ENCODE measurements at regions not wholly inside any gene's neighbourhood (a gene's known extent, or its start where the extent isn't known, plus 50 kb on each side); places are given as distances from the start of the nearest gene placed in this dataset.

DNA sequence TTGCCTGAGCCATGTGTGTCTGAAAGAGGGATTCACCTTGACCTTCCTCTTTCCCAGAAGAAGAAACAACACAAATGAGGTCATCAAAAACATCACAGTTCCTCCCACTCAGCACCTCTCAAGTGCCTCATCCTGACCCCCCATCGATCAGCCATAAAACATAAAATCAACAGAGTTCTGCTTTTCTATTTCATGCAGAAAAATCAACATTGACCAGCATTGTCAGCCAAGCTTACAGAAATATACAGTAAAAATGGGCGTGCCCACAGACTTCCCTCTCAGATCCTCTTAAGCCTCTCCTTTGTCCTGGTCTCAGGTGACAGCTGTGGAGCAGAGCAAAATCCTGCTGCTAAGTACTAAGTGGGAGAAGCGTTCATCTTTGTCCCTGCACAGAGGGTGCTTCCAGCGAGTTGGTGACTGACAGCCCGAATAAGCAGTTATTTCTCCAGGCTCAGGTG, 213.3 kb downstream of the OLFM4 start:
- Histone ChIP-seq H3K9me1 (replicated peaks; ENCODE audit: control insufficient read depth, extremely low read depth, insufficient read depth, low read length) (no peaks in the 10 kb centered on the region), H3K36me3 (ENCODE audit: control insufficient read depth in 2 of 2, extremely low read depth in 1 of 2, insufficient read depth in 2 of 2, low read length in 2 of 2) (no peaks in the 10 kb centered on the region), H3K27me3 (ENCODE audit: control insufficient read depth in 2 of 2, insufficient read depth in 2 of 2, low read length in 2 of 2) (no peaks in the 10 kb centered on the region), H3K4me2 (ENCODE audit: insufficient read depth, low read length) (no peak overlapping the region), H3K79me2 (ENCODE audit: control insufficient read depth, insufficient read depth, low read length) (no peaks in the 10 kb centered on the region), H3K9me3 (replicated peaks; ENCODE audit: control insufficient read depth, insufficient read depth, low read length) (no peaks in the 10 kb centered on the region), H3K9ac (replicated peaks; ENCODE audit: extremely low read depth, insufficient read depth, low read length) (no peak overlapping the region), H3K4me1 (ENCODE audit: control insufficient read depth, extremely low read depth, insufficient read depth, low read length) (no peaks in the 10 kb centered on the region), H3K4me3 (replicated peaks in 1 of 3; ENCODE audit: insufficient read depth in 1 of 3, low read depth in 1 of 3, low read length in 3 of 3) (no peak overlapping the region), H4K20me1 (replicated peaks; ENCODE audit: control insufficient read depth, extremely low read depth, insufficient read depth, low read length) (no peaks in the 10 kb centered on the region), H2AFZ (ENCODE audit: low read depth, low read length) (no peak overlapping the region), H3K27ac (ENCODE audit: insufficient read depth, low read depth, low read length) (no peak overlapping the region)
- FAIRE-seq = no peak
- ChIA-PET CTCF (no interaction called here), POLR2A (no interaction called here)
- dilution Hi-C loops (cut with MboI; ENCODE audit: extremely low pct_ligation_motif_present, low sequenced_read_pairs) = no loop called here
- intact Hi-C loops (cut with micrococcal nuclease) = no loop called here
- BruUV-seq (replicated peaks) = no TSS peak
- no peak for DNase-seq (ENCODE audit: low read depth, low spot score)
- TF ChIP-seq GATA2 (IDR thresholded peaks at IDR 0.05; ENCODE audit: insufficient read depth, insufficient read length, low read depth, low read length) (no peak), FOS (IDR thresholded peaks at IDR 0.05; ENCODE audit: borderline replicate concordance, insufficient read depth, low read length) (no peak), JUN (IDR thresholded peaks at IDR 0.05; ENCODE audit: borderline replicate concordance, insufficient read depth, insufficient read length, low read depth) (no peak), POLR2AphosphoS5 (IDR thresholded peaks at IDR 0.05; ENCODE audit: insufficient read depth, low read depth, low read length) (no peak), MYC (IDR thresholded peaks at IDR 0.05; ENCODE audit: low read depth, low read length) (no peak), POLR2A (IDR thresholded peaks at IDR 0.05; ENCODE audit: low read depth, low read length) (no peak), EZH2 (IDR thresholded peaks at IDR 0.05; ENCODE audit: borderline replicate concordance, low read depth, low read length, severe bottlenecking) (no peak)
- TF ChIP-seq, protein P1, sequence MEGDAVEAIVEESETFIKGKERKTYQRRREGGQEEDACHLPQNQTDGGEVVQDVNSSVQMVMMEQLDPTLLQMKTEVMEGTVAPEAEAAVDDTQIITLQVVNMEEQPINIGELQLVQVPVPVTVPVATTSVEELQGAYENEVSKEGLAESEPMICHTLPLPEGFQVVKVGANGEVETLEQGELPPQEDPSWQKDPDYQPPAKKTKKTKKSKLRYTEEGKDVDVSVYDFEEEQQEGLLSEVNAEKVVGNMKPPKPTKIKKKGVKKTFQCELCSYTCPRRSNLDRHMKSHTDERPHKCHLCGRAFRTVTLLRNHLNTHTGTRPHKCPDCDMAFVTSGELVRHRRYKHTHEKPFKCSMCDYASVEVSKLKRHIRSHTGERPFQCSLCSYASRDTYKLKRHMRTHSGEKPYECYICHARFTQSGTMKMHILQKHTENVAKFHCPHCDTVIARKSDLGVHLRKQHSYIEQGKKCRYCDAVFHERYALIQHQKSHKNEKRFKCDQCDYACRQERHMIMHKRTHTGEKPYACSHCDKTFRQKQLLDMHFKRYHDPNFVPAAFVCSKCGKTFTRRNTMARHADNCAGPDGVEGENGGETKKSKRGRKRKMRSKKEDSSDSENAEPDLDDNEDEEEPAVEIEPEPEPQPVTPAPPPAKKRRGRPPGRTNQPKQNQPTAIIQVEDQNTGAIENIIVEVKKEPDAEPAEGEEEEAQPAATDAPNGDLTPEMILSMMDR (IDR thresholded peaks at IDR 0.05; ENCODE audit: extremely low read depth in 1 of 2, insufficient read depth in 1 of 2, low read depth in 1 of 2, low read length in 2 of 2) = no peak
- TF ChIP-seq, protein P2, sequence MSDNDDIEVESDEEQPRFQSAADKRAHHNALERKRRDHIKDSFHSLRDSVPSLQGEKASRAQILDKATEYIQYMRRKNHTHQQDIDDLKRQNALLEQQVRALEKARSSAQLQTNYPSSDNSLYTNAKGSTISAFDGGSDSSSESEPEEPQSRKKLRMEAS (IDR thresholded peaks at IDR 0.05; ENCODE audit: insufficient read depth, insufficient read length) = no peak
